H1 (cell line): ENCODE measurements at regions not wholly inside any gene's neighbourhood (a gene's known extent, or its start where the extent isn't known, plus 50 kb on each side); places are given as distances from the start of the nearest gene placed in this dataset.

Experiments used
- CTCF ChIA-PET: fragments of 300-600 bp; sonication (Branson Sonifier 250); formaldehyde crosslinking; loops from one replicate; lab custom pipeline; 2021; ENCODE audit not compliant: partially characterized antibody; lab: Charles Lee
- POLR2A ChIA-PET: fragments of 300-600 bp; sonication (Branson Sonifier 250); formaldehyde crosslinking; loops from one replicate; lab custom pipeline; 2021; ENCODE audit warnings: inconsistent platforms; ENCODE audit not compliant: partially characterized antibody; lab: Charles Lee
- DNase-seq, 2 experiments: peaks; one replicate each; pipeline versions ENCODE4 v3.0.0 to v3.0.0-alpha.2; 2010 to 2022; ENCODE audit warnings: low spot score in 2 of 2, low read depth in 1 of 2, mixed read lengths in 1 of 2
- FAIRE-seq: peaks from 2 replicates; lab custom pipeline; 2011; peaks lifted over from hg19 to GRCh38; lab: Jason Lieb, UNC
- H2AFZ ChIP-seq: 2 replicates; pipeline ENCODE4 v1.8.1; 2012; ENCODE audit warnings: low read length, inconsistent platforms
- H2AK5ac ChIP-seq: 2 replicates; pipeline ENCODE4 v1.6.1; 2013; ENCODE audit warnings: low read depth, low read length
- H2BK120ac ChIP-seq: replicated peaks from 2 replicates; pipeline ENCODE3; 2013; ENCODE audit warnings: low read depth, low read length, inconsistent platforms
- H2BK12ac ChIP-seq: 2 replicates; pipeline ENCODE4 v1.6.1; 2013; ENCODE audit warnings: low read depth, low read length
- H2BK15ac ChIP-seq: 2 replicates; pipeline ENCODE4 v1.6.1; 2013; ENCODE audit warnings: low read length
- H2BK20ac ChIP-seq: 2 replicates; pipeline ENCODE4 v1.6.1; 2013; ENCODE audit warnings: low read length
- H2BK5ac ChIP-seq: 2 replicates; pipeline ENCODE4 v1.6.1; 2013; ENCODE audit warnings: low read depth, low read length
- H3K14ac ChIP-seq: 2 replicates; pipeline ENCODE4 v1.6.1; 2013; ENCODE audit warnings: inconsistent platforms; ENCODE audit not compliant: insufficient read length
- H3K18ac ChIP-seq: 2 replicates; pipeline ENCODE4 v1.6.1; 2013; ENCODE audit warnings: low read length; ENCODE audit errors: extremely low read depth
- H3K23ac ChIP-seq: 2 replicates; pipeline ENCODE4 v1.6.1; 2013; ENCODE audit warnings: inconsistent platforms; ENCODE audit not compliant: insufficient read length
- H3K23me2 ChIP-seq: 2 replicates; pipeline ENCODE4 v1.6.1; 2013; ENCODE audit warnings: low read depth, low read length
- H3K27ac ChIP-seq: 2 replicates; pipeline ENCODE4 v1.6.1; 2011; ENCODE audit warnings: low read depth, low read length, inconsistent platforms
- H3K27me3 ChIP-seq, 4 experiments: replicated peaks in 1 of 4; 1 replicate in 1 of 4; 2 replicates in 3 of 4; pipeline versions ENCODE4 v1.6.1 to v1.8.1; 2011 to 2013; ENCODE audit warnings: low read length in 3 of 4, mild to moderate bottlenecking in 3 of 4, inconsistent platforms in 2 of 4, mixed read lengths in 2 of 4, moderate library complexity in 1 of 4; ENCODE audit not compliant: control insufficient read depth in 3 of 4, insufficient read depth in 3 of 4; ENCODE audit errors: extremely low read depth in 1 of 4
- H3K36me3 ChIP-seq, 4 experiments: 2 replicates each; pipeline versions ENCODE4 v1.6.1 to v1.8.1; 2011 to 2013; ENCODE audit warnings: mild to moderate bottlenecking in 4 of 4, low read length in 3 of 4, moderate library complexity in 2 of 4, control low read depth in 1 of 4, inconsistent platforms in 1 of 4; ENCODE audit not compliant: insufficient read depth in 4 of 4, control insufficient read depth in 2 of 4
- H3K4ac ChIP-seq: replicated peaks from 2 replicates; pipeline ENCODE3; 2013; ENCODE audit warnings: low read length, low read depth, mixed read lengths, inconsistent platforms; ENCODE audit not compliant: insufficient read length
- H3K4me1 ChIP-seq, 4 experiments: replicated peaks in 1 of 4; 1 replicate in 1 of 4; 2 replicates in 3 of 4; pipeline versions ENCODE4 v1.6.1 to v1.8.1; 2011 to 2013; ENCODE audit warnings: low read length in 3 of 4, inconsistent platforms in 2 of 4, mixed read lengths in 1 of 4; ENCODE audit not compliant: insufficient read depth in 4 of 4, control insufficient read depth in 3 of 4
- H3K4me2 ChIP-seq, 2 experiments: 2 replicates each; pipeline versions ENCODE4 v1.6.1 to v1.8.1; 2011 to 2013; ENCODE audit warnings: low read depth in 2 of 2, low read length in 2 of 2, control low read depth in 1 of 2, inconsistent platforms in 1 of 2, mild to moderate bottlenecking in 1 of 2; ENCODE audit not compliant: insufficient read depth in 1 of 2
- H3K4me3 ChIP-seq, 4 experiments: fragments of 200-600, 300-600 bp in 1 of 4; sonication (generic), shearing (Covaris generic), sonication (Bioruptor Twin) in 1 of 4; 2 replicates each; pipeline versions ENCODE4 v1.5.1 to v1.8.1; 2011 to 2016; ENCODE audit warnings: low read length in 4 of 4, low read depth in 3 of 4, control low read depth in 2 of 4, inconsistent platforms in 2 of 4, mild to moderate bottlenecking in 2 of 4, mixed read lengths in 1 of 4, moderate library complexity in 1 of 4; ENCODE audit not compliant: insufficient read depth in 2 of 4; ENCODE audit errors: extremely low read depth in 1 of 4
- H3K56ac ChIP-seq: replicated peaks from 2 replicates; pipeline ENCODE3; 2013; ENCODE audit warnings: low read depth, mild to moderate bottlenecking, mixed read lengths, low read length, inconsistent platforms; ENCODE audit not compliant: insufficient read length
- H3K79me1 ChIP-seq: 2 replicates; pipeline ENCODE4 v1.6.1; 2013; ENCODE audit warnings: low read depth, low read length, control low read depth
- H3K79me2 ChIP-seq, 2 experiments: 2 replicates each; pipeline versions ENCODE4 v1.6.1 to v1.8.1; 2012 to 2013; ENCODE audit warnings: low read length in 2 of 2, mild to moderate bottlenecking in 2 of 2, inconsistent platforms in 1 of 2; ENCODE audit not compliant: insufficient read depth in 2 of 2, control insufficient read depth in 1 of 2
- H3K9ac ChIP-seq, 4 experiments: replicated peaks in 1 of 4; 1 replicate in 1 of 4; 2 replicates in 3 of 4; pipeline versions ENCODE4 v1.6.1 to v1.8.1; 2011 to 2013; ENCODE audit warnings: low read depth in 3 of 4, low read length in 3 of 4, control low read depth in 2 of 4, mild to moderate bottlenecking in 2 of 4, moderate library complexity in 2 of 4, inconsistent platforms in 1 of 4; ENCODE audit errors: extremely low read depth in 1 of 4
- H3K9me3 ChIP-seq, 2 experiments: 2 replicates each; pipeline versions ENCODE4 v1.6.1 to v1.8.1; 2012 to 2013; ENCODE audit warnings: mild to moderate bottlenecking in 2 of 2, moderate library complexity in 2 of 2, control low read depth in 1 of 2, inconsistent platforms in 1 of 2, low read depth in 1 of 2, low read length in 1 of 2, mixed read lengths in 1 of 2; ENCODE audit not compliant: insufficient read depth in 2 of 2
- H4K20me1 ChIP-seq, 2 experiments: replicated peaks in 1 of 2; 2 replicates each; pipeline versions ENCODE3 to v1.8.1; 2011 to 2013; ENCODE audit warnings: inconsistent platforms in 2 of 2, low read length in 2 of 2, mild to moderate bottlenecking in 1 of 2; ENCODE audit not compliant: insufficient read depth in 2 of 2, control insufficient read depth in 1 of 2
- H4K5ac ChIP-seq: 2 replicates; pipeline ENCODE4 v1.6.1; 2013; ENCODE audit warnings: low read length, low read depth, mixed read lengths, inconsistent platforms; ENCODE audit not compliant: insufficient read length
- H4K8ac ChIP-seq: 2 replicates; pipeline ENCODE4 v1.8.0; 2013; ENCODE audit warnings: mild to moderate bottlenecking, moderate library complexity, low read length, inconsistent platforms; ENCODE audit not compliant: insufficient read depth; ENCODE audit errors: extremely low read depth
- H4K91ac ChIP-seq: replicated peaks from 2 replicates; pipeline ENCODE3; 2013; ENCODE audit warnings: low read length, mixed read lengths, inconsistent platforms; ENCODE audit not compliant: insufficient read length
- CEBPB ChIP-seq: IDR thresholded peaks from 2 replicates; pipeline ENCODE4 v1.6.1; 2012; ENCODE audit warnings: low read depth, low read length
- EGR1 ChIP-seq: IDR thresholded peaks from 2 replicates; pipeline ENCODE4 v1.6.1; 2011; ENCODE audit warnings: low read depth, low read length, borderline replicate concordance
- HDAC6 ChIP-seq: IDR thresholded peaks from one replicate; pipeline ENCODE4 v1.7.1; 2012; ENCODE audit warnings: low read depth, mild to moderate bottlenecking, inconsistent platforms, low read length, moderate library complexity
- JUN ChIP-seq: IDR thresholded peaks from 2 replicates; pipeline ENCODE4 v1.6.1; 2011; ENCODE audit warnings: low read depth, mild to moderate bottlenecking, improper control_type of control experiment, low read length
- POLR2AphosphoS5 ChIP-seq: IDR thresholded peaks from 2 replicates; pipeline ENCODE4 v1.6.1; 2011; ENCODE audit warnings: low read depth, low read length
- RAD21 ChIP-seq, 2 experiments: IDR thresholded peaks in 1 of 2; conservative IDR thresholded peaks in 1 of 2; 2 replicates each; pipeline ENCODE4 v1.6.1; 2011; ENCODE audit warnings: low read depth in 2 of 2, low read length in 2 of 2, improper control_type of control experiment in 1 of 2, inconsistent platforms in 1 of 2, mild to moderate bottlenecking in 1 of 2, moderate library complexity in 1 of 2
- SIN3A ChIP-seq, 2 experiments: IDR thresholded peaks in 1 of 2; conservative IDR thresholded peaks in 1 of 2; 2 replicates each; pipeline ENCODE4 v1.6.1; 2011 to 2012; ENCODE audit warnings: low read length in 2 of 2, improper control_type of control experiment in 1 of 2, low read depth in 1 of 2, mild to moderate bottlenecking in 1 of 2
- SP1 ChIP-seq: IDR thresholded peaks from 2 replicates; pipeline ENCODE4 v1.6.1; 2011; ENCODE audit warnings: low read depth, low read length
- SP4 ChIP-seq: IDR thresholded peaks from 2 replicates; pipeline ENCODE4 v1.6.1; 2012; ENCODE audit warnings: low read length, inconsistent platforms
- SUZ12 ChIP-seq: fragments of 200-600 bp; sonication (generic); IDR thresholded peaks from 2 replicates; pipeline ENCODE4 v1.6.1; 2012; ENCODE audit warnings: mild to moderate bottlenecking, inconsistent platforms, low read length, moderate library complexity, mixed read lengths
- TAF1 ChIP-seq: IDR thresholded peaks from 2 replicates; pipeline ENCODE4 v1.6.1; 2011; ENCODE audit warnings: mild to moderate bottlenecking, low read depth, low read length
- ZNF274 ChIP-seq: IDR thresholded peaks from 2 replicates; pipeline ENCODE4 v1.7.0; 2012; ENCODE audit warnings: low read length, borderline replicate concordance; ENCODE audit errors: extremely low read depth
- WGBS, 2 experiments: shearing (Covaris generic) in 1 of 2; methylation state at CpG; one replicate each; pipeline versions ENCODE4 v1.1.6 to v1.1.7; 2013 to 2015; ENCODE audit warnings: low lambda C conversion rate in 2 of 2, mixed read lengths in 2 of 2, inconsistent platforms in 1 of 2, low coverage in 1 of 2, missing lambda C conversion rate in 1 of 2; ENCODE audit not compliant: insufficient replicate concordance in 2 of 2, insufficient coverage in 1 of 2, insufficient read length in 1 of 2; ENCODE audit errors: extremely low coverage in 1 of 2, missing lambda C conversion rate in 1 of 2; 5-methylcytosine and 5-hydroxymethylcytosine counted together

GRCh38 chr2:21371499-21372003 is 247.8 kb downstream of the TDRD15 start:
- Histone ChIP-seq H3K9me3 (no peaks in the 10 kb centered on the region), H3K79me1 (no peaks in the 10 kb centered on the region), H3K4me2 (no peak overlapping the region), H2AK5ac (no peak overlapping the region), H4K8ac (no peak overlapping the region), H3K36me3 (no peaks in the 10 kb centered on the region), H4K20me1 (no peaks in the 10 kb centered on the region), H3K18ac (no peak overlapping the region), H2BK15ac (no peak overlapping the region), H3K9ac (no peak overlapping the region), H3K4me3 (no peak overlapping the region), H3K56ac (no peak overlapping the region), H3K27ac (no peak overlapping the region), H3K4ac (no peak overlapping the region), H3K4me1 (no peaks in the 10 kb centered on the region), H2AFZ (no peak overlapping the region), H2BK5ac (no peak overlapping the region), H4K5ac (no peak overlapping the region), H3K27me3 (no peaks in the 10 kb centered on the region), H3K23ac (no peak overlapping the region), H2BK120ac (no peak overlapping the region), H3K14ac (no peak overlapping the region), H2BK20ac (no peak overlapping the region), H2BK12ac (no peak overlapping the region), H3K23me2 (no peaks in the 10 kb centered on the region; the same call in 1 of the 2 replicates), H3K79me2 (no peaks in the 10 kb centered on the region), H4K91ac (no peak overlapping the region)
- WGBS, 2 experiments: 90 to 100% methylated on average over 1 to 4 of the region's 5 CpGs
- FAIRE-seq: no peak
- no peak for DNase-seq
- ChIA-PET CTCF (interaction anchor here (0.6 to 2.9 kb wide), 14 partner anchors 8 to 910 kb away, joined by 3 to 17 read pairs (median 4); no protein-coding TSS in a partner anchor), POLR2A (no interaction called here)
- TF ChIP-seq SUZ12: no peak
- TF ChIP-seq HDAC6: no peak
- TF ChIP-seq SP4: no peak
- TF ChIP-seq SP1: no peak
- no peak for TF ChIP-seq RAD21 (IDR thresholded peaks at IDR 0.05 in 1 of 2, conservative IDR thresholded peaks at IDR 0.05 in 1 of 2; ENCODE audit: low read depth in 2 of 2, low read length in 2 of 2)
- TF ChIP-seq POLR2AphosphoS5: no peak
- TF ChIP-seq SIN3A (conservative IDR thresholded peaks at IDR 0.05 in 1 of 2, IDR thresholded peaks at IDR 0.05 in 1 of 2; ENCODE audit: low read depth in 1 of 2, low read length in 2 of 2): no peak
- no peak for TF ChIP-seq EGR1
- no peak for TF ChIP-seq CEBPB
- TF ChIP-seq ZNF274: no peak
- TF ChIP-seq TAF1: no peak
- no peak for TF ChIP-seq JUN
